NCI-H774 (cell line): ENCODE measurements at regions not wholly inside any gene's neighbourhood (a gene's known extent, or its start where the extent isn't known, plus 50 kb on each side); places are given as distances from the start of the nearest gene placed in this dataset.
"Not testable (repeated sequence)": the region's sequence is repeated elsewhere in the genome, so short reads cannot be mapped to it uniquely, and the experiment has no call there.

Source experiments
- DNase-seq: peaks from one replicate; lab custom pipeline; 2025; lab: John Stamatoyannopoulos, UW

- no peak for DNase-seq
These were observed 532.9 kb upstream of the IL12A start for GRCh38 chr3:159455741-159456181.

GRCh38 chr3:159458010-159458409, 530.6 kb upstream of the IL12A start:
- DNase-seq: no peak

GRCh38 chr3:159458982-159459381, 529.7 kb upstream of the IL12A start:
- DNase-seq: no peak

GRCh38 chr3:159472611-159473010, 516.0 kb upstream of the IL12A start:
- no peak for DNase-seq

GRCh38 chr3:159473206-159473605, 515.4 kb upstream of the IL12A start:
- no peak for DNase-seq

DNA sequence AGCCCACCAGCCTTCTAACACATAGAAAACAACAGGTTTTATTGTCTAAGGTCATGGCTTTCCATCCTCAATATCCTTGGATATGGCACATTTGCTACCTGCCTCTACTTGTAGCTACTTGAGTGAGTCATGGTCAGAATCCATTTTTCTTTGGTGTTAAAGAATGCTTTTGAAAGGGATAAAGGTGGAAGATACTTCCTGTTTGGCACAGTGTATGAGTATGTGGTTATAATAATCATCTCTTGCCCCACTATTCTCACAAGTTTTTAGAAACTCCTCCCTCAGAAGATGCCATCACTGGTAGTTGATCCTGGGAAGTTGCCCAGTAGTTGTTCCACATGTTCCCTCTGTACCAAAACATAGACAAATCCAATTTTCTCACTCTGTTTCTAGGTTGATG, 508.6 kb upstream of the IL12A start:
- DNase-seq: no peak

GRCh38 chr3:159482241-159482993, 506.2 kb upstream of the IL12A start:
- no peak for DNase-seq

DNA sequence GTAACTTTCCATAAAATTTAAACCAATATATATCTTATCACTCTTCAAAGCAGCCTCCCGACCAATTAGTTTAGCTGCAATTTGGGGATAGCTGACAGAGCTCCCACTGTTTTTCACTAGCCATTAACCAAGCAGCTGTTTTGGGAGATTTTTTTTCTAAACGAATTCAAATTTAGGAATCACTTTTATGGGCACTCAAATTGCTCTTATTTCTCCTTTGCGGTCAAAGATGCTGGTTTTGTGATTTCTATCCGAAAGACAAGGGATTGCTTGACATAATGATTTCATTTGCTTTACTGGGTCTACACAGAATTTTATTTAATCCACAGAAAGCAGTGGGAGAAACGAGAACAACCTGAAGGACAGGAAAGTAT, 505.7 kb upstream of the IL12A start:
- no peak for DNase-seq

DNA sequence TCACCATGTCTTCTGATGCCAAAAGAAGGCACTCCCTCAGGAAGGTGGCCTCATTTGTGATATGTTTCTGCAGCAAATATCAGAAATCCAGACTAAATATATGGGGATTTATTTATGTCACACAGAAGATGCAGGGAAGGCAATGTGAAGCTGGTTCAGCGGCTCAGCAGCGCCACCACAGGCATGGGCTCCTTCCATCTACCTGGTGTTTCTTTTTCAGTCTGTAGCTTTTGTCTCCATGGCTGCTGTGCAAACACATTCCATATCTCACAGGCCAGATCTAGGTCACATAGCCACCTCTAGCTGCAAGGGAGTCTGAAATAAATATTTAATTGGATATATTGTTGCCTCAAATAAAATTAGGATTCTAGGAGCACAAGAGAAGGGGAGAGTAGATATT, 502.1 kb upstream of the IL12A start:
- DNase-seq: no peak

DNA sequence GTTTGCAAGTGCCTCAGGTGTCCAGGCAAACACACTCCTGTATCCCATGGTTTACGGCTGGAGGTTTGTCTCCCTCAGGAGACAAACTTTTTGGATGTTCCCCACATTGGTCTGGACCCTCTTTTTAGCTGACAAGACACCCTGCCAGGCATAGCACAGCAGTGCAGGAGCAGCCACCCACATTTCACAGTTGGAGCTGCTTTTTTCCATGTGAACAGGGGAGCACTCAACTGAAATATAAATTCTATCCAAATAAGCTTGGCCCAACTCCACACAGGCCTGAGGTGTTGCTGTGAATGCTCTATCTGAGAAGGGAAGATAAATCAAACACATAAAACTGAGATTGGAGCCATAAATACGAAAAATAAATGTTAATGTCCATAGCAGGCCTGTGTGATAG, 501.3 kb upstream of the IL12A start:
- DNase-seq: no peak

DNA sequence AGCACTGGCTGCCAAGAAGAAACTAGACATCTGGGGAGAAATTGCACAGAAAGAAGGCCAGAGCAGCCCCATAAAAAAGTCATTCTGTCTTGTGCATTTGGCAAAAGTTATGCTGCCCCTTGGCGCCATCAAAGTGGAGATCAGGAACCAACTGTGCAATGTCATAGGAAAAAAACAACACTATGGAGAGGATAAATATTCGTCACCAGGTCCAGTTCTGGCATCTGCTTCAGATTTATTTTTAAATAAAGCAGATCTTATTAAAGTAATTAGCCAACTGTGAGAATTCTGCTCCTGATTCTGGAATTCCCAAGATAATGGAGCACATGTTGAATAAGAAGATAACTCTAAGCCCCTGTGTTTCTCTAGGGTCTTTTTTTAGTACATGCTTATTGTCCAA, 500.0 kb upstream of the IL12A start:
- DNase-seq: no peak

DNA sequence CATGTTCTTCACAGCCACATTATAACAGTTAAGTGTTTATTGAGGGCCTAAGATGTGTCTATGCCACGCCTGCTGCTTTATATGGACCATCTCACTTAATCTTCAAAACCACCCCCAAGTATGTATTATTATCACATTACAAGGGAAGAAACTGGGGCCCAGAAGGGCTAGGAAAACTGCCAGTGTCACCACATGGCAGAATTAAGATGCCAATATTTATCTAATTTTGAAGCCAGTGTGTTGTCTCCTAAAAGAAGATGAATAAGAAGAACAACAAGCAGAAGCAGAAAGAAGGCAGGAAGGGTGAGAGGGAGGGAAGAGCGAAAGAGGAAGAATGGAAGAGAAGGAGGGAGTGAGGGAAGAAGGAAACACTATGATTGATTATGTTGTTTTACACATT, 491.3 kb upstream of the IL12A start:
- DNase-seq: no peak

DNA sequence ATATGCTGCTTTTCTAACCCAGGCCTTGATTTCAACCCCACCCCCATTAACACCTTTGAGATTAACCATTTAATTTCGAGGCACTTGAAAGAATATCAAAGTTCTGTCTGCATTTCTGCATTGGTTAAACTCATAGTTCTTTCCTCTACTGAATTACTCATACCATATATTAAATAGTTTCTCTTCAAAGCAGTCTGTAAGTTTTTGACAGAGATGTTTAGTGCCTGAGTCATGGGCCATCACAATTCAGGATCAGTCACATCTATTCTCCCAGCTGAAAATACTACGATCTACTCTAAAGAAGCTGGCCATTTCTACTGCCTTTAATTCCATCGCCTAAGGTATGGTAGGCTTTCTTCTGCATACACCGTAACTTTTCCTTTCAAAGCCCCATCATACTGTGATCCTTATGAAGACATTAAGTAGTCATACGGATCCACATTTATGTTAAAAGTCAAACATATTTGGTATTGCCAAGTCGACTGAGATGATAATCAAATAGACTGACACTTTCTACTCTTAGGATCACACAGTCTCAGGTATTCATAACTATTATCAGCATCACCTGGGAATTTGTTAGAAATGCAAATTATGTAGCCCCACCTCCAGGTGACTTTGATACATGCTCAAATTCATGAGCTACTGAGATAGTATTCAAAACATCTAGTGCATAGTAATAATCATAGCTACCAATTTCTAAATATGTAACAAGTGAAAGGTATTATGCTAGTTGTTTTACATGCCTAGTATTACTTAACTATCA, 489.4 kb upstream of the IL12A start:
- DNase-seq: no peak

GRCh38 chr3:159501029-159501428, 487.6 kb upstream of the IL12A start:
- DNase-seq: no peak

DNA sequence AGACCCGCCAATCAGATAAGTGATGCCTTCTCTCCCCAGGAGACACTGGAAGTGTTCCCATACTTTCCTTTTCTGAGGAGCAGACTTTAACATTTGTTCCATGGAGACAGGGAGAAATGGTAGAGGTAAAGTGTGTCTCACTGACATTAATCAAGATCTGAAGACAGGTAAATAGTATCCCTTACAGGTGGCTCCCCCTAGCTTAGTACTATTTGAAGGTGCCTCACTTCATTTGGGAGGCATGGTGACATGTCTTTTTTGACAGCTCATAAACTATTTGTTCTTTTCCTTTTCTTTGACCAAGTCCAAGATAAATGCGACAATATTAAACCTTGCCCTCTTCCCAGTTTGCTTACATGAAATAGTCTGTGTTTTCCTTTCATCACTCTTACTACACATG, 485.6 kb upstream of the IL12A start:
- no peak for DNase-seq

DNA sequence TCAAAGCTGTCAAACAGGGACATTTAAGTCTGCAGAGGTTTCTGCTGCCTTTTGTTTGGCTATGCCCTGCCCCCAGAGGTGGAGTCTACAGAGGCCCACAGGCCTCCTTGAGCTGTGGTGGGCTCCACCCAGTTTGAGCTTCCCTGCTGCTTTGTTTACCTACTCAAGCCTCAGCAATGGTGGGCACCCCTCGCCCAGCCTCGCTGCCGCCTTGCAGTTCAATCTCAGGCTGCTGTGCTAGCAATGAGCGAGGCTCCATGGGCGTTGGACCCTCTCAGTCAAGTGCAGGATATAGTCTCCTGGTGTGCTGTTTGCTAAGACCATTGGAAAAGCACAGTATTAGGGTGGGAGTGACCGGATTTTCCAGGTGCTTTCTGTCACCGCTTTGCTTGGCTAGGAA, 477.6 kb upstream of the IL12A start:
- not testable (repeated sequence) for DNase-seq

- no peak for DNase-seq
These were observed 475.2 kb upstream of the IL12A start for GRCh38 chr3:159513444-159513843.

DNA sequence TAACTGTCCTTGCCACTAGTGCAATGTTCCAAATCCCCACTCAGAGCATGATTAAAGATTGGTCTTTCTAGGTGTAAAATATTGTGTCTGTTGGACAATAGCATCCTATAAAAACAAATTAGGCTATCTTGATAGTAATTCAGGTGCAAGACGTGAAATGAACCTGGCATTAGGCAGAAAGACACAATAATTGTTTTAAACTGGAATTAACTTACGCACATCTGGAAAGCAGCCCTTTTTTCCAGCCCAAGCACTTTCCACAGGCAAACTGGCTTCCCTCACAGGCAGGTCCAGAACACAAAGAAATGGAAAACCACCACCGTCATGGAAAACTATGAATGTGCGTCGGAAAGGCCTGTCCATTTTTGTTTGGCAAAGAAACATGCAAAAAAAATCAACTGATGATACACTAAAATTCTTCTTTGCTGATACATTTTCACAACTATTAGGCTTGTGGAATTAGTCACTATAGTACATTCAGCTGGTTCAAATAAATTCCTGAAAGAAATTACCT, 474.7 kb upstream of the IL12A start:
- no peak for DNase-seq

- no peak for DNase-seq
These were observed 471.5 kb upstream of the IL12A start for GRCh38 chr3:159517105-159517504.

DNA sequence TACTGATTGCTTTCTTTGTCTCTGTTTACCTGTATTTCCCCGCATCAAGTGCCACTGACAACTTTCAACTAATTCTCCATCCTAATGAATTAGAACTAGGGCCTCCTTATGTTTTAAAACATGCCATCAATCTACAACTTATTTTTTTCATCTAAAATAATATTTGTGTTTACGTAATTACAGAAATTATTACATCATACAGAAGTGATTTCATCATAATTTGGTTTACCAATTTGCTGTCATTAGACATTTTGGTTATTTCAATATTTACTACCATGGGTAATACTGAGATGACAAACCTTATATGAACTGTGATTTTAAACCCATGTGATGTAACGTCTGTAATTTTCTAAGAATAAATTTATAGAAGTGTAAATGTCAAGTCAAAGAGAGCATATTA, 468.0 kb upstream of the IL12A start:
- DNase-seq: no peak

DNA sequence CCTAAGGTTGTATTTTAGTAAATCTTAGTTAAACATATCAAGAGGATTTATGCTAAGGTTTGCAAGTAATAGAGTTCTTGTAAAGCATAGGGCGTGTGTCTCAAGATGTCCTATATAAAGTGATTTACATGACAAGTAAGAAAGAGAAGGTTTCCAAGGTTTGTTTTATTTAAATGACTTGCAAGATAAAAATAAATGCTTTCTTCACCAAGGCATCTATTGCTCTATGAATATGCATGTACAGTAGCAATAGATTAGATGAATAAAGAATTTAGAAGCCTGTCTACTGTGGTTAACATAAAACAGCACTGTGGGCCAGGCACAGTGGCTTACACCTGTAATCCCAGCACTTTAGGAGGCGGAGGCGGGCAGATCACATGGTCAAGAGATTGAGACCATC, 466.4 kb upstream of the IL12A start:
- DNase-seq: no peak

GRCh38 chr3:159528251-159528895, 460.3 kb upstream of the IL12A start:
- no peak for DNase-seq

GRCh38 chr3:159532577-159532976, 456.1 kb upstream of the IL12A start:
- no peak for DNase-seq
